SK-N-SH (cell line): ENCODE measurements at regions not wholly inside any gene's neighbourhood (a gene's known extent, or its start where the extent isn't known, plus 50 kb on each side); places are given as distances from the start of the nearest gene placed in this dataset.

ENCODE experiments used
- EP300 ChIP-seq, 2 experiments: IDR thresholded peaks; 2 replicates each; pipeline versions ENCODE4 v1.4.0 to v1.6.1; 2012; ENCODE audit warnings: borderline replicate concordance in 1 of 2, low read depth in 1 of 2, low read length in 1 of 2
- EZH2phosphoT487 ChIP-seq: fragments of 200-600 bp; sonication (generic); IDR thresholded peaks from 2 replicates; pipeline ENCODE4 v1.6.1; 2017; ENCODE audit warnings: low read depth, mixed run types, mild to moderate bottlenecking, antibody characterized with exemption, moderate library complexity, borderline replicate concordance
- FOXM1 ChIP-seq: IDR thresholded peaks from 2 replicates; pipeline ENCODE4 v1.4.0; 2012; ENCODE audit warnings: low read depth, mild to moderate bottlenecking
- GABPA ChIP-seq: IDR thresholded peaks from 2 replicates; pipeline ENCODE4 v1.4.0; 2012; ENCODE audit warnings: low read depth, mild to moderate bottlenecking
- MEF2A ChIP-seq: IDR thresholded peaks from 2 replicates; pipeline ENCODE4 v1.4.0; 2012; ENCODE audit warnings: low read depth, borderline replicate concordance
- POLR2AphosphoS5 ChIP-seq: IDR thresholded peaks from 2 replicates; pipeline ENCODE4 v1.6.1; 2012; ENCODE audit warnings: low read depth, low read length
- SMC3 ChIP-seq: IDR thresholded peaks from 2 replicates; pipeline ENCODE4 v1.6.1; 2012; ENCODE audit warnings: low read depth, low read length, improper control_type of control experiment
- TAF1 ChIP-seq: IDR thresholded peaks from 2 replicates; pipeline ENCODE4 v1.6.1; 2012; ENCODE audit warnings: low read depth, mild to moderate bottlenecking, low read length, moderate library complexity, borderline replicate concordance
- USF1 ChIP-seq: IDR thresholded peaks from 2 replicates; pipeline ENCODE4 v1.4.0; 2012; ENCODE audit warnings: low read depth, borderline replicate concordance
- YY1 ChIP-seq: IDR thresholded peaks from 2 replicates; pipeline ENCODE4 v1.4.0; 2012; ENCODE audit warnings: low read depth, mild to moderate bottlenecking
- ZBTB33 ChIP-seq: IDR thresholded peaks from 2 replicates; pipeline ENCODE4 v1.4.0; 2012; ENCODE audit warnings: low read depth, borderline replicate concordance
- TF ChIP-seq, protein P1 (sequence below): fragments of 200-600 bp; sonication (generic); IDR thresholded peaks from 2 replicates; pipeline ENCODE4 v1.6.1; 2017; ENCODE audit warnings: antibody characterized with exemption, mild to moderate bottlenecking, moderate library complexity
- TF ChIP-seq, protein P2 (sequence below): IDR thresholded peaks from 2 replicates; pipeline ENCODE4 v1.6.1; 2012; ENCODE audit warnings: mild to moderate bottlenecking, low read depth, low read length, moderate library complexity

- no peak for TF ChIP-seq EP300 (IDR thresholded peaks at IDR 0.05; ENCODE audit: borderline replicate concordance in 1 of 2, low read depth in 1 of 2, low read length in 1 of 2)
- TF ChIP-seq GABPA = no peak
- TF ChIP-seq, protein P1, sequence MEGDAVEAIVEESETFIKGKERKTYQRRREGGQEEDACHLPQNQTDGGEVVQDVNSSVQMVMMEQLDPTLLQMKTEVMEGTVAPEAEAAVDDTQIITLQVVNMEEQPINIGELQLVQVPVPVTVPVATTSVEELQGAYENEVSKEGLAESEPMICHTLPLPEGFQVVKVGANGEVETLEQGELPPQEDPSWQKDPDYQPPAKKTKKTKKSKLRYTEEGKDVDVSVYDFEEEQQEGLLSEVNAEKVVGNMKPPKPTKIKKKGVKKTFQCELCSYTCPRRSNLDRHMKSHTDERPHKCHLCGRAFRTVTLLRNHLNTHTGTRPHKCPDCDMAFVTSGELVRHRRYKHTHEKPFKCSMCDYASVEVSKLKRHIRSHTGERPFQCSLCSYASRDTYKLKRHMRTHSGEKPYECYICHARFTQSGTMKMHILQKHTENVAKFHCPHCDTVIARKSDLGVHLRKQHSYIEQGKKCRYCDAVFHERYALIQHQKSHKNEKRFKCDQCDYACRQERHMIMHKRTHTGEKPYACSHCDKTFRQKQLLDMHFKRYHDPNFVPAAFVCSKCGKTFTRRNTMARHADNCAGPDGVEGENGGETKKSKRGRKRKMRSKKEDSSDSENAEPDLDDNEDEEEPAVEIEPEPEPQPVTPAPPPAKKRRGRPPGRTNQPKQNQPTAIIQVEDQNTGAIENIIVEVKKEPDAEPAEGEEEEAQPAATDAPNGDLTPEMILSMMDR = no peak
- TF ChIP-seq, protein P2, sequence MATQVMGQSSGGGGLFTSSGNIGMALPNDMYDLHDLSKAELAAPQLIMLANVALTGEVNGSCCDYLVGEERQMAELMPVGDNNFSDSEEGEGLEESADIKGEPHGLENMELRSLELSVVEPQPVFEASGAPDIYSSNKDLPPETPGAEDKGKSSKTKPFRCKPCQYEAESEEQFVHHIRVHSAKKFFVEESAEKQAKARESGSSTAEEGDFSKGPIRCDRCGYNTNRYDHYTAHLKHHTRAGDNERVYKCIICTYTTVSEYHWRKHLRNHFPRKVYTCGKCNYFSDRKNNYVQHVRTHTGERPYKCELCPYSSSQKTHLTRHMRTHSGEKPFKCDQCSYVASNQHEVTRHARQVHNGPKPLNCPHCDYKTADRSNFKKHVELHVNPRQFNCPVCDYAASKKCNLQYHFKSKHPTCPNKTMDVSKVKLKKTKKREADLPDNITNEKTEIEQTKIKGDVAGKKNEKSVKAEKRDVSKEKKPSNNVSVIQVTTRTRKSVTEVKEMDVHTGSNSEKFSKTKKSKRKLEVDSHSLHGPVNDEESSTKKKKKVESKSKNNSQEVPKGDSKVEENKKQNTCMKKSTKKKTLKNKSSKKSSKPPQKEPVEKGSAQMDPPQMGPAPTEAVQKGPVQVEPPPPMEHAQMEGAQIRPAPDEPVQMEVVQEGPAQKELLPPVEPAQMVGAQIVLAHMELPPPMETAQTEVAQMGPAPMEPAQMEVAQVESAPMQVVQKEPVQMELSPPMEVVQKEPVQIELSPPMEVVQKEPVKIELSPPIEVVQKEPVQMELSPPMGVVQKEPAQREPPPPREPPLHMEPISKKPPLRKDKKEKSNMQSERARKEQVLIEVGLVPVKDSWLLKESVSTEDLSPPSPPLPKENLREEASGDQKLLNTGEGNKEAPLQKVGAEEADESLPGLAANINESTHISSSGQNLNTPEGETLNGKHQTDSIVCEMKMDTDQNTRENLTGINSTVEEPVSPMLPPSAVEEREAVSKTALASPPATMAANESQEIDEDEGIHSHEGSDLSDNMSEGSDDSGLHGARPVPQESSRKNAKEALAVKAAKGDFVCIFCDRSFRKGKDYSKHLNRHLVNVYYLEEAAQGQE = no peak
- TF ChIP-seq USF1 = no peak
- no peak for TF ChIP-seq FOXM1
- TF ChIP-seq EZH2phosphoT487 = no peak
- TF ChIP-seq SMC3 = no peak
- no peak for TF ChIP-seq POLR2AphosphoS5
- no peak for TF ChIP-seq YY1
- no peak for TF ChIP-seq MEF2A
- no peak for TF ChIP-seq ZBTB33
- TF ChIP-seq TAF1 = no peak
Observed at GRCh38 chr1:239678181-239678580, 291.8 kb downstream of the CHRM3 start.
